GM12891 (cell line): ENCODE measurements at regions not wholly inside any gene's neighbourhood (a gene's known extent, or its start where the extent isn't known, plus 50 kb on each side); places are given as distances from the start of the nearest gene placed in this dataset.

Source experiments
- PAX5 ChIP-seq: IDR thresholded peaks from 2 replicates; pipeline ENCODE4 v1.6.1; 2011; ENCODE audit warnings: low read length, moderate library complexity, mild to moderate bottlenecking; ENCODE audit not compliant: insufficient read depth, severe bottlenecking
- POLR2A ChIP-seq: IDR thresholded peaks from 2 replicates; pipeline ENCODE4 v1.6.1; 2011; ENCODE audit warnings: low read depth, low read length, control low read depth
- POLR2AphosphoS5 ChIP-seq: IDR thresholded peaks from 2 replicates; pipeline ENCODE4 v1.6.1; 2011; ENCODE audit warnings: low read depth, low read length, control low read depth
- SPI1 ChIP-seq: IDR thresholded peaks from 2 replicates; pipeline ENCODE4 v1.6.1; 2011; ENCODE audit warnings: low read depth, low read length, control low read depth
- TAF1 ChIP-seq: IDR thresholded peaks from 2 replicates; pipeline ENCODE4 v1.6.1; 2011; ENCODE audit warnings: low read depth, low read length, control low read depth

DNA sequence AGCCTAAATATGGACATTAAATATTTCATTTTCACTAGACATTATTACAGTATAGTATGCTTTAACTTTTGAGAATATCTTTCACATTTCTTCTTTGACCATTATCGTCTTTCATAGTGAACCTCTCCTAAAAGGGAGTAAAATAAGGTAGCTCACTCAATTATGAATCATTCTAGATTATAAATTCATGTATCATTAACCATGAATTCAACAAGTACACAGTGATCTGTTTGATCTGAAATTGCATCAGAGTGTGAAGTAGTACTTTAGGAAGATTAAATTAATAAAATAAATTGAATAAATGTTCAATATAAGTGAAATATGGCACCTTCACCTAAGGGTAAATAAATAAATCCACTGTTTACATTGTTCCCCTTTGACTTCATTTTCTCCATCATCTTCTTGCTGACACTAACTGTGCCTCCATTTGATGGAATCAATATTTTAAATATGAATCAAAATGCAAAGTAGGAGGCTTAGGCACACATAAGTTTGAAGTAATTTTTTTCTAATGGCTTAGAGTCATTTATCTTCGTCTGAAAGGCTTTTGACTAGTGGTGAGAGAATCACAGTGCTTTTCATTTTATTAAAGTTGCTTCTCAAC lies 174.1 kb upstream of the MDFIC2 start:
- TF ChIP-seq POLR2AphosphoS5, result no peak
- TF ChIP-seq POLR2A, result no peak
- TF ChIP-seq TAF1, result no peak
- no peak for TF ChIP-seq PAX5
- no peak for TF ChIP-seq SPI1
